SK-N-SH (cell line): ENCODE measurements at regions not wholly inside any gene's neighbourhood (a gene's known extent, or its start where the extent isn't known, plus 50 kb on each side); places are given as distances from the start of the nearest gene placed in this dataset.

Source experiments
- CTCF ChIP-seq: fragments of 200-600 bp; sonication (generic); IDR thresholded peaks from 2 replicates; pipeline ENCODE4 v1.6.1; 2017; ENCODE audit warnings: antibody characterized with exemption, mild to moderate bottlenecking, moderate library complexity
- EP300 ChIP-seq, 2 experiments: IDR thresholded peaks; 2 replicates each; pipeline versions ENCODE4 v1.4.0 to v1.6.1; 2012; ENCODE audit warnings: borderline replicate concordance in 1 of 2, low read depth in 1 of 2, low read length in 1 of 2
- GABPA ChIP-seq: IDR thresholded peaks from 2 replicates; pipeline ENCODE4 v1.4.0; 2012; ENCODE audit warnings: low read depth, mild to moderate bottlenecking
- GATA2 ChIP-seq: sonication (generic); formaldehyde crosslinking; IDR thresholded peaks from 2 replicates; pipeline ENCODE4 v1.5.0; 2020; ENCODE audit warnings: mild to moderate bottlenecking, missing genetic modification reagents
- IRF3 ChIP-seq: fragments of 150-350 bp; IDR thresholded peaks from 2 replicates; pipeline ENCODE4 v1.6.1; 2016; ENCODE audit warnings: mild to moderate bottlenecking, low read depth, low read length
- JUND ChIP-seq: IDR thresholded peaks from 2 replicates; pipeline ENCODE4 v1.4.0; 2012
- MAX ChIP-seq: IDR thresholded peaks from 2 replicates; pipeline ENCODE4 v1.4.0; 2012; ENCODE audit warnings: low read depth
- POLR2AphosphoS5 ChIP-seq: IDR thresholded peaks from 2 replicates; pipeline ENCODE4 v1.6.1; 2012; ENCODE audit warnings: low read depth, low read length
- RAD21 ChIP-seq: IDR thresholded peaks from 2 replicates; pipeline ENCODE4 v1.6.1; 2012; ENCODE audit warnings: mild to moderate bottlenecking, low read length
- REST ChIP-seq: IDR thresholded peaks from 2 replicates; pipeline ENCODE4 v1.6.1; 2012; ENCODE audit warnings: mild to moderate bottlenecking, low read depth, low read length, moderate library complexity
- SIN3A ChIP-seq: IDR thresholded peaks from 2 replicates; pipeline ENCODE4 v1.6.1; 2012; ENCODE audit warnings: low read depth, mild to moderate bottlenecking, low read length, moderate library complexity, borderline replicate concordance

GRCh38 chr17:14525551-14526455 lies 224.9 kb downstream of the HS3ST3B1 start:
- TF ChIP-seq RAD21 (no peak), GATA2 (no peak), CTCF (no peak), REST (no peak), EP300 (IDR thresholded peaks at IDR 0.05; ENCODE audit: borderline replicate concordance in 1 of 2, low read depth in 1 of 2, low read length in 1 of 2) (no peak), MAX (no peak), IRF3 (no peak), POLR2AphosphoS5 (no peak), GABPA (no peak), JUND (no peak), SIN3A (no peak)
